ENCODE measurements at regions not wholly inside any gene's neighbourhood (a gene's known extent, or its start where the extent isn't known, plus 50 kb on each side); places are given as distances from the start of the nearest gene placed in this dataset.

DNA sequence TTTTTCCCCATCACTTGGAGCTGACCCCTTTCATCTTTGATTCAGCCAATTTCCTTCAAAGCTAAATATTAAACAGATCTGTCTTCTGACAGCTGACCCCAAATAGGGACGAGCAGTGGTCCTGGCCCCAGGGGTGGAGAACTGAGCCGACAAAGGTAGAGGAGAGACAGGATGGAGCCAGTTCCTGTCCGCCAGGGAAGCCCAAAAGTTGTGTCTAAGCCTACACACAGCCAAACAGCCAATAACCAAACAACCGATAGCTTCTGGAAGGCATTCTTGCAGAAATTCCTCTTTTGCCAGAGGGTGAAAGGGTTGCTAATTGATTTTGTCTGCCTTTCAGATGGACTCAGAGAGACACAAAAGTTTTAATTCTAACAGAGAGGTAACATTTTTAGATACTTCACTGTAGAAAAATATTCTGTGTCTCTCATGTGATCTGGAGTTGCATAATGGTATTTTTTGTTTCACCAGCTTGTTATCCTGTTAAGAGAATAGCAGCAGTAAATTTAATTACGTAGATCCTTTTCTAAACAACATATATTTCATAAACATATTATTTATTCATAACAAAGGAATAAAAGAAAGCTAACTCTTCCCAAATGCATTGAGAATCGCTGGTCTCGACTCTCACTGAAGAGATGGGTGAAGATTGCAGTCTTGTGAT lies 161.7 kb upstream of the LYZL1 start:
- ATAC-seq: no peak

DNA sequence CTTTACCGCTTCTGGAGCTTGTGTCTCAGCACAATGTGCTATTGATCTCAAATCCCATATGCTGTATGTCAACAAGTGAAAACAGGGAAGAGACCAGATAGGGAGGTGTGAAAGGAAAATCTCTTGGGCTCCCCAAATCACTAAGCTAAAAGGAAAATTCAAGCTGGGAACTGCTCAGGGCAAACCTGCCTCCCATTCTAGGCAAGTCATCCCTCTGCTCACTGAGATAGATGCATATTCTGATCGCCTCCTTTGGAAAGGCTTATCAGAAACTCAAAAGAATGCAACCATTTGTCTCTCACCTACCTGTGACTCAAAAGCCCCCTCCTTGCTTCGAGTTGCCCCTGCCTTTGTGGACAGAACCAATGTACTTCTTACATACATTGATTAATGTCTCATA lies 161.1 kb upstream of the LYZL1 start:
- no peak for ATAC-seq

DNA sequence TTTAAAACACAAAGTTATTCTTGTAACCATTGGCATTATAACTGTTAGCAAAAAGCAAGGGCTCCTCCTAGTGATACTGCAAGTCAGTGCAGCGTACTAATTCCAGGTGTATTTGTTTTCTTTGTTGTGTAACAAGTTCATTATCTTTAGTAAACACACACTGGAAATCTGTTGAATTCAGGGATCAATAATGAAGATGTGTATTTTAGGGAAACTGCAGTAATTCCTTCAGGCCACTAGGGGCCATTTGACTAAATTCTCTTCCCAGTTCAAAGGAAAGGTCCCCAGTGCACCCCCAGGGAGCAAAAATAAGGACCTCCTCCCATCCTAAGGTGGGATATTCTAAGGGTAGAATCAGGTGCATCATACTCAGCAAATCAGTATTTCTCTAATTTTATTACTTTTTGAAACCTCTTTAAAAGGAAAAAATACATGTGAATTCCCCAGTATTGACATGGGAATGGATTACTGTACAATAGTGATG lies 158.6 kb upstream of the LYZL1 start:
- no peak for ATAC-seq

DNA sequence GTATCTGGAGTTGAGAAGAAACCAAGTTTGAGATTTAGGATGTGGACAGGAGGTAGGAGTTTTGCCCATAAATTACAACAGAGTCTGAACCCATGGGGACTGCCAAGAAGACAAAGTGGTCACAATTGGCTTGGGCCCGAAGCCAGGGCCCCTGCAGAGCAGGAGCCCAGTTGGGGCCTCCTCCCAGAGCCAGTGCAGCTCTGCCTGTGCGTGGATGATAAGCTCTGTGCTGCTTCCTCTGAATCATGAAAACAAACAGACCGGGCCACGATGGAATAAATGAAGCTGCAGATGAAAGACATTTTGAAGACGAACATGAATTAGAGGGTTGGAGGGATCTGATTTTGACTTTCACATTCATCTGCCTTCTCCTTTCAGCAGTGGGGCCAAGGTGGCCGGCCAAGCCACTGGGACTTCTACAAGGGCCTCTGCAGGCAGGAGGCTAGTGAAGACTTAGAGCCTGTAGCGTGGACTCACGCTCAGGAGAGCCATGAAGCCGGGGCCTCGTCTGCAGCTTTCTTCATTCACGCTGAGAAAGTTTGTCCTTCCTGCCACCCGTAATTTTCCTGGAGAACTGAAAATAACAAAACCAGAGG lies 156.8 kb upstream of the LYZL1 start:
- ATAC-seq: no peak

DNA sequence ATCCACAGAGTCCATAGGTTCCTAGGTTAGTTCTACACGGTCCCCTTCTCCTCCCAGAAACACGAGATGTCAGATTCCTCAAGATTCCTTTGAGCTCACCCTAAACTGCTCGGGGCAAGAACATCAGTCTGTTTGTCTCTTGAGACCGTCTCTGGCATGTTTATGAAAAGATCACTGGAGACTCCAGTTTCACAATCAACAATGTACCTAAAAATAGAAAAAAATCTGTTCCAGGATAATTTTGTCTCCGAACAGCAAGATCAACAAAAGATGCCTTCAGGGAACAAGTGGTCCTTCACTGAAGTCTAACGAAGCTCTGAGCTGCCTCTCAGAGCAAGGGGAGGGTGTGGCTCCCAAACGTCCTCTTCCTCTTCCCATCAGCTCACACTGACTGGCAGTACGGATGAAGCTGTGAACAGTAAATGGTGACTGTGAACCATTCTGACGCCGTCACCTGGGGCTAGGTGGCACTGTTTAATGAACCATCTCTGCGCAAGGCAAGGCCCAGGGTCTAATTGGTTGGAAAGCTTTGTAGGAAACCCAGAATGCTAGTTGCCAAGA lies 156.2 kb upstream of the LYZL1 start:
- no peak for ATAC-seq

DNA sequence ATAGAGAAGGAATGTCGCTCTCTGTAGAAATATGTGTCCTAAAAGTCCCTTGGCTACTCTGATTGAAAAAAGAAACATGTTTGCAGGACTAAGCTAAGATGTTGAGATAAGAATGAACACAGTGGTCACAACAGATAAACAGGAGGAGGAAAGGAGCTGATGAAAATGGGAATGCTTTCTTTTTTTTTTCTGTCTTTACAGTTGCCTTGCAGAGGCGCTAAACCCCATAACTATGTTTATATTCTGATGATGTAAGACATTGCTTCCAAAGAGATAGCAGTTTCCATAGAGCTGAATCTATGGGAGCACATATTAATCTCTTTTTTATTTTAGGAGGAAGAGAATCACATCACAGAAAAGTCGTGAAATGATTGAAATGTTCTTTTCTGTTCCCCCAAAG lies 153.5 kb upstream of the LYZL1 start:
- no peak for ATAC-seq

DNA sequence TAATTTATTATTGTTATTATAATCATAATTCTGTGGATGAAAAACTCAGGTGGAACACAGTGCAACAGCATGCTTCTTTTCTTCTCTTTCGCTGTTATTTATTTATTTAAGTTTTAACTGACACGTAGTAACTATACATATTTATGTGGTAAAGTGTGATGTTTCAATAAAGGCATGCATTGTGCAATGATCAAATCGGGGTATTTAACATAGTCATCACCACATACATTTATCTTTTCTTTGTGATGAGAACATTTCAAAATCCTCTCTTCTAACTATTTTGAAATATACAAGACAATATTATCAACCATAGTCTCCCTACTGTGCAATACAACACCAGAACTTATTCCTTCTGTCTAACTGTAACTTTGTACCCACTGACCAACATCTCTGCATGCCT lies 152.5 kb upstream of the LYZL1 start:
- no peak for ATAC-seq

DNA sequence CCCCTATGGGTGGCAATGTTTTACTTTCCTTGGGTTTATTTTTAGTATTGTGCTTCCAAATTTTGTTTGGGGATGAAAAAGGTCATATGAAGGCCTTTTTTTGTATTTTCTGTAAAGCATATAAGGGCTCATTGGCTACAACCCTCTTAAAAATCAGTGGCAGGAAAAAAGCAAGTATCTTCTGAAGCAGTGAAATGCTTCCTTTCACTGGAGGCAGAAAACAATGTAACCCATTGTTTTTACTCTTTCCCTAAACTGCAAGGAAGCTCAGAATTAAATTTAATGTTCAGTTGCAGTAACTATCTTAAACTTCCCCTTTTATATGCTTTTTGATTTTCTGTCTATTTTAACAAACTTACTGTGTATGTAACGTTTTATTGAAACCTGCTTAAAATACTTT lies 148.7 kb upstream of the LYZL1 start:
- no peak for ATAC-seq

DNA sequence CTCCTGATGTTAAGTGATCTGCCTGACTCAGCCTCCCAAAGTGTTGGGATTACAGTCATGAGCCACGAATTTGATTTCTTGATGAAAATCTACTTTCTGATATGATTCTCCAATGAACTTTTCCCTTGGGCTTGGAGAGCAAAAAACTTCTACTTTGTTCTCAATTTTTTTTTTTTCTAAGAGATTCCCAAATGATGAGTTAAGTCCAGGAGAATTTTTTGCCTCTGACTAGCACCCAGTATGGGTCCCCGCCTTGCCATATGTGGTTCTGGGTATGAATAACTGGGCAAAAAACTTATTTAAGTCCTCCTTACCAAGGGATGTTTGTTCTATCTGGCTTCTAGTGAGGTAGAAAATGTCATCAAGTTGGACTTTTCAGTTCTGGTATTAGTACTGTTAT lies 147.9 kb upstream of the LYZL1 start:
- no peak for ATAC-seq

DNA sequence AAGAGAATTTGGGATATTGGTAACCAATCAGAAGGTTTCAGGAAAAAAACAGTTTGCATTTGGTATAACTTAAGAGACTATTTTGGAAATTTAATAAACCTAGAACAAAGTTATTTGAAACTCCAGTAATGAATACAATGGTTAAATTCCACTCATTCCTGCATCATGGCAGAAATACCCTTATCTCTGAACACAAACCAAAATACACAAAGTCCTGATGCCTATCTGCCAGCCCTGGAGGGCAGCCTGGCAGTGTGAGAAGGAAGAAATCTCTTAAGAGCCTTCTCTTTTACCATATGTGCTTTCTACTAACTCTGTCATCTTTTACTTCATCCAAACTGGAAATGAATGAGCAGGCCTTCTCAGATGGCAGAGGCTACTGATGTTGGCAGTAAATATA lies 147.1 kb upstream of the LYZL1 start:
- no peak for ATAC-seq

DNA sequence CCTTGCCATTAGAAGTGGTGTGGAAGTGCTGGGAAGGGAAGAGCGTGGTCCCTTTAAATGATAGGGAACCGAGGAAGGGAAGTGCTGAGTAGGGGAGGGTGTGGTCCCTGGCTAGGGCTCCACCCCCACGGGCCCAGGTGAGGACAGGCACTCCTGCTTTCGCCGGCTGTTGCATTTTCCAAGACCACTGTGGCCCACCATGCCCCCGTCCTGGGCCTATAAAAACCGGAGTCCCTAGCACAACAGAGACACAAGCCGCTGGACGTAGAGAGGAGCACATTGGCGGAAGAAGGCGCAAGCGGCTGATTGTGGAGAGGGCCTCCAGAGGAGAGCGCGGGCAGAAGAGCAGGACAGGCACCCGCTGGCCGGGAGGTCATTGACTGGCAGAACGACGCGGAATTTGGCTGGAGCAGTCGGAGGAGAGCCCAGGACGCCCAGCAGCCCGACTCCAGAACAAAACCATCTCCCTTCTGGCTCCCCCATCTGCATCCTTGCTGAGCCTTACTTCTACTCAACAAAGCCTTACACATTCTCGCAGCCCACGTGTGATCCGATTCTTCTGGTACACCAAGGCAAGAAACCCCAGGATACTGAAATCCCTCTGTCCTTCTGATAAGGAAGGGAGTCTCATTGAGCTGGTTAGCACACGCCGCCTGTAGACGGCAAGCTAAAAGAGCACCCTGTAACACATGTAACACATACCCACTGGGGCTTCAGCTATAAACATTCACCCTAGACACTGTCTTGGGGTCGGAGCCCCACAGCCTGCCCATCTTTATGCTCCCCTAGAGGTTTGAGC lies 146.2 kb upstream of the LYZL1 start:
- ATAC-seq: no peak

DNA sequence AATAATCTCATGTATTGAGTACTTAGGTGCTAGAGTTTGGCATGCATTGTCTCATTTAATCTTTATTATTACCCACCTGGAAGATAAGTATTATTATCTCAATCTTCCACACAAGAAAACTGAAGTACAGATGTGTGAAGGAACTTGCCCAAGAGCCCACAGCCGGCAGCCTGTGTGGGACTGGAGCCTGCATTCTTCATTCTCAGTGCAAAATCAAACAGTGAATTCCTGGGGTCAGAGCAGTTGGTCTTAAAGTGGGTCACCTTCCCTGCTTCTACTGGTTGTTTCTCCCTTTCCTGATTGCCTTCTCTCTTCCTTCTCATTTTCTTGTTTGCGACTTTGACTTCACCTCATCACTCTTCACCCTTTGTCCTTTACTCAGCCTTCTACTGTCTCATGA lies 144.7 kb upstream of the LYZL1 start:
- ATAC-seq: no peak

DNA sequence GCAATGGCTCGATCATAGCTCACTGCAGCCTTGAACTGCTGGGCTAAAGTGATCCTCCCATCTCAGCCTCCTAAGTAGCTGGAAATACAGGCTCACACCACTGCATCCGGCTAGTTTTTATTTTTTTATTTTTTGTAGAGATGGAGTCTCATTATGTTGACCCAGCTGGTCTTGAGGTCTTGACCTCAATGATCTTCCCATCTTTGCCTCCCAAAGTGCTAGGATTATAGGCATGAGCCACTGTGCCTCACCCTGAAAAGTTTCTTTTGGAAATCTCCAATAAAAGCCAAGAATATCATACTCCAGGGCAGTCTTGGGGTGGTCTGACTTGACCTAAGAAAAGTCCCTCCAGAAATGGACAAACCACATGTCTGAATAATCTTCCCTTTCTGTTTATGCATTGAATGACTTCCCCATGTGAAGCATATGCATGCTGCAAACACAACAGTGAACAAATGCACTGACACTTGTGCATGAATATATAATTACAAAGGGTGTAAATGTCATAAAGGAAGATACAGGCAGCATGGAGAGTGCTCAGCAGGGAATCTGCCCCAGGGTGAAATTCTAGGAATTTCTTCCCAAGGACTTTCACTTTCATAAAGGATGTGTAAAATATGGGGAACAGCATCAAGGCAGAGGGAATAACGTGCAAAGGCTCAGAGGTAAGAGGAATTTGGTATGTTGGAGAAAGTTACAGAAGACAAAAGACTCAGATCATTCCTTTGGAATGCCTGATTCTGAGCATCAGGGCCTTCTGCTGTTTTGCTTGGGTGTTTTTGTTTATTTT lies 142.4 kb upstream of the LYZL1 start:
- ATAC-seq: no peak

DNA sequence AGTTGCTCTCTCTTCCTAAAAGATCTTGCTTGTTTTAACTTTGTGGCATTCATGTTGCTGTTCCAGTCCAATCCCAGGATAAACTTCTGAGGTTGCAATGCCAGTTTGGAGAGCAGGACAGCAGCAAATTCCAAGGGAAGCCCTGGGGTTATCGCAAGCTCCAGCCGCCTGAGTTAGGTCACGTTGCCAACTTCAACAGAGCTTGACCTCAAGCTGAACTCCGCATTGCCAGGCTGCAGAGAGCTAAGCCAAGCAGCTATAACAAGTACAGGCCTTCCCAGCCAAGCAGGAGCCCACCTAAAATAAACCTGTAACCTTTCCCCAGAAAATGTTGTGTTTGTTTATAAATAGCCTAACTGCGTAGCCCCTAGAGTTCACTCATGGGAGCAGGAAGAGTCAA lies 138.9 kb upstream of the LYZL1 start:
- ATAC-seq: no peak

DNA sequence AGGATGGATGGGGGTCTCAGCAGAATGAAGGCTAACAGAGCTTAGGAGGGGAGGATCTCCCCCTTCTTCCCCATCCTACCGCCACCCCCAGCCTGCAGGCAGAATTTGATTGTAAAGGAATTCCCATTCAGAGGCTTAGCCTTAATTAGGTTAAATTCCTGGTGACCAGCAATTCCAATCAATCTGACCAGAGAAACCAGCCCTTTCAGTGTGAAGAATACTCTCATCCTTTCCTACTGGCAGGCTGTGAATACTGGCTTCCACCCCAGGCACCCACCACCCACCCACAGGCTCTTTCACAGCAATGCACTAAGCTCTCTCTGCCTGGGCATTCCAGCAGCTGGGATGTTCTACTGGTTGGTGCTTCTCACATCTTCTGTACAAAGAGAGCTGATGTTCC lies 137.9 kb upstream of the LYZL1 start:
- ATAC-seq: no peak

DNA sequence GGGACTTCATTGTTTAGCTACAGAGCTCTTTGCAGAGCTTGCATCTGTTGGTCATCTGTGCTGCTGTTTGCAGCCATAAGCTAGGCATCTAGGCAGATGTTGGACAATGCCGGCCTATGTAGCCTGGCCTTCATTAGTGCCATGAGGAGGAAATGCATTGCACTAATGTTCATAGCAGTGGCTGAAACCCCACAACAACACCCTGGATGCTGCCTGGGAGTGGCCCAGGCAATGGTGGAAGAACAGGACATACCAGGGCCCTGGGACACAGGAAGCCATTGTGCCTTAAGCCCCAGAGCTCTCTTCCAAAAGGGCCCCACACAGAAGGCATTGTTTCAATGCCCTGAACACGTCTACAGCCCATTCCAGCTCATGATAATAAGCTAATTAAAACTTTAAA lies 131.5 kb upstream of the LYZL1 start:
- peak; percentile 67 for ATAC-seq

DNA sequence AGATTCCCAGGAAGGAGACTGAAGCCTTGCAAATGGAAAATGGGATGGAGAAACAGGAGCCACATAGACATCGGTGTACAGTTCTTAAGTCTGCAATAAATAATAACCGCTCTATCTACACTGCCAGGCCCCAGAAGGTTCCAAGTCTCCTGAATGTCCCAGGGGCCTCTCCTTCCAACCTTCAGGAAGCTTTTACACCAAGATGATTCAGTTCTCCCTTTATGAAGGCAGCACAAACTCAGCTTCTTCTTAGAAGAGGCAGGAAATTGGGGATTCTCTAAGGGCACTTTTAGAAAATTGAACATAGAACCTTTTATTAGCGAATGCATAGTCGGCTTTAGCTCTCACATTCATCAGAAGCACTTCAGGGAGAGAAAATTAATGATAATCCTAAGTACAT lies 130.8 kb upstream of the LYZL1 start:
- ATAC-seq: no peak

DNA sequence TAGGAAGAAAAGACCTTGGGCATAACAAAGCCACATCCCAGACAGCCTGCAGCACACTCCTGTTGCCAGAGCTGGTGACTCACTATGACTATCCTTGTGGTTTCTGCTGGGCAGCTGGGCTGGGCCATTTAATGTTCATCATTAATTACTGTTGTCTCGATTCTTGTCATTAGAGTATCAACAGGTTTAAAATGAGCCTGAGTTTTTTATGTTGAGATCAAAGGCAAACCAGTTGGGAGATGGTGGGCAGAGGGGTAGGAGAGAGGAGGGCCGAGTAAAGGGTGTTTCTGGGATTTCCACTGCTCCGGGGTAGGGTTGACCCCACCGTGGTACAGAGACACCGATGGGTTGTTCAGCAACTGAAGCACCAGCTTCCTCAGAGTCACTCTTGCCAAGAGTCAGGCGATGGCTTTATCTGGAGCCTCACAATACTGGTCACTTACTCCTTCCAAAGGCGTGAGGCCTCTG lies 128.7 kb upstream of the LYZL1 start:
- peak; percentile 91 for ATAC-seq

DNA sequence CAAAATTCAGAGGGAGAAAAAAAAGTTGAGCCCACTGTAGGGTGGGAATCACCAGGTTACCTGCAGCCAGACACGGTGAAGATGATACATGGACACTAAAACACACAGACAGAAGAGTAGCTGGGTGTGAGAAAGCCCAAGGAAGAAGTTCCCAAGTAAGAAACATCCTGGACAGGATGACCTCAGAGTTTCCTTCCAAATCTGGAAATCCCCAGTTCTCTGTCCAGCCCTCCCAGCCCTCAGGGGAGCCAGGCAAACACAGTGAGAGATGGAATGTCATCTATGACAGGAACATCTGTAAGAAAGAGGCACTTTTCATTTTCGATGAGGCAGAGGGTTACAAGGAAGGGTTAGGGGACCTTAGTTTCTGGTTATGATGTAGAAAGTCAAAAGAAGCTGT lies 125.1 kb upstream of the LYZL1 start:
- no peak for ATAC-seq

DNA sequence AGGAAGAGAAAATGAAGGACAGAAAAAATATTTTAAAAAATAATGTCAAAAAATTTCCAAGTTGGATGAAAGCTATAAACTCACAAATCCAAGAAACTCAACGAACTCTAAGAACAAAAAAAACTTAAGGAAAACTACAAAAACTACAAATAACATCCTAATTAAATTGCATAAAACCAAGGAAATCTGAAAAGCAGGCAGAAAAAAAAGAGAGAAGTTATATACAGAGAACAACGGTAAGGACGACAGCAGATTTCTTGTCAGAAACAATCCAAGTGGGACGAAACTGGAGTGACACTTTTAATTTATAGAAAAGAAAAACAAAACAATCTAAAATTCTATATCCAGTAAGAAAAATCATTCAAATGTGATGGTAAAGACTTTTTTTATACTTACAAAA lies 122.2 kb upstream of the LYZL1 start:
- no peak for ATAC-seq

DNA sequence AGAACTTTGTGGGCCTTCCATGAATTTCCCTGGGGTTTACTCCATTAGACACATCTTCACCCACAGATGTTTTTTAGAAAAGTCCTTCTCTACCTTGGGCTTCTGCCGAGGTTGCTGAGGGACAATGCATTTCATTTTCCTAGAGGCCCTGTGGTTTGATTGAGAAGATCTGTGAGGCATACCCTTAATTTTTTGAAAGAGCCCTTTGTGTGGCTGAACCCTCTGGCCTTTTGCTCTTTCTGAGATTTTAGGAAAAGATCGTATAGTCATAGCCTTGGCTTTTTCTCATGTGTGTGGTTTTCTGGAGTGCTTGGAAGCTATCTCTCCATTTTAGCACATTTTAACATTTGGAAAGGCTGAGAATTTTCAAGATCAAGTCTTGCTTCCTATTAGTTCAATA lies 119.8 kb upstream of the LYZL1 start:
- ATAC-seq: no peak

DNA sequence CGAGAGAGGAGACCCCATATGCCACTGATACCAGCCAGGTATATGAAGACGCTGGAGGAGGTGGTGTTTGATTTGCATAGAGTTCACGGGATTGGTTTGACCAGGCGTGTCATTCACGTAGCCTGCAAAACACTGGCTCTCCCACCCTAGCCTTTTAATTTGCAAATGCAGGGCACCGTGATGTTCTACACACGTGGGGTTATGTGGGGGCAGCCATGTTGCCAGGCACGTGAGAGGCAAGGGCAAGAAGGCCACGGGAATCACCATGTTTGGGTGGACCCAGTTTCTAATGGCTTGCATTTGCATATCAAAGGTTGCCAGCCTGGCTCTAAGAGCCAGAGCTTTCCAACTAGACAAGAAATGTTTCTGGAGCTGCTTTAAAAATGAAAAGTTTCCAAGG lies 117.2 kb upstream of the LYZL1 start:
- ATAC-seq: no peak

DNA sequence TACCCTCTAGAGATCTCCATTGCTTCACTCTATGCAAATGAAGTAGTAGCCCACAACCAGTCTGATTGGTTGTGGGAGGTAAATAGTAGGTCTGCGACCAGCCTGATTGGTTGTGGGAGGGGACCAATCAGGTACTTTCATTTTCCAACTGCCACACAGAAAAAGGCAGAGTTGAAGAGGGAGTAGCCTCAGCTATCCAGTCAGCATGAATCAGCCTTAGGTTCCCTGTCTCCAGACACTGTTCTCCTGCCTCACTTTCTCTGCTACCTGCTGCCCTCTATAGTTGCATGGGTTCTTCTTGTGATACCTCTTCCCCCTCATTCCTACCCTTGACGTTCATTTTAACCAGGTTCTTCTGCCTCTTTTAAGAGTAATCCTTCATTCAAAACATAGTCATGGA lies 114.5 kb upstream of the LYZL1 start:
- no peak for ATAC-seq

Measured in esophagus mucosa (tissue), 1 donor.